ENCODE measurements at regions not wholly inside any gene's neighbourhood (a gene's known extent, or its start where the extent isn't known, plus 50 kb on each side); places are given as distances from the start of the nearest gene placed in this dataset.

DNA sequence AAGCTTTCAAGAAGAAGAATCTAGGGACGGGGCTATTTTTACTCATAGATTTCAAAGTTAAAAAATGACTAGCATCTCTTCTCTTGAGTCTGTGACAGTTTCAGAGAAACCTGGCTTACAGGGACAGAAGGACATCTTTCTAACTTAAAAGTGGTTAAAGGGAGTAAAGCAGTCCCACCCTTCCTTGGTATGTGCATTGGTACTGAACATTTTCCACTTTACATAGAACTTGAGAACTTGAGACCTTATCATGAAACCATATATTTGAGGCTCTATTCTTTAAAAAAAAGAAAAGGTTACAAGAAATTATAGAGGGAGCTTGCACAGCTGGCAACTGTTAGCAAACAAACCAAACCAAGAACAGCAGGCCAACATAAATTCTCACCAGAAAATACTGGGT, 73.4 kb upstream of the GAREM1 start:
- TF ChIP-seq CREB1 (CRISPR knock-in tag; IDR thresholded peaks at IDR 0.05; ENCODE audit: low read depth) (no peak), EZH2 (IDR thresholded peaks at IDR 0.05; ENCODE audit: low read depth, unreplicated experiment) (no peak), NANOG (IDR thresholded peaks at IDR 0.05; ENCODE audit: borderline replicate concordance) (no peak), POLR2AphosphoS5 (IDR thresholded peaks at IDR 0.05; ENCODE audit: low read depth) (no peak), EZH2phosphoT487 (IDR thresholded peaks at IDR 0.05; ENCODE audit: unreplicated experiment) (no peak)
- TF ChIP-seq, protein P1, sequence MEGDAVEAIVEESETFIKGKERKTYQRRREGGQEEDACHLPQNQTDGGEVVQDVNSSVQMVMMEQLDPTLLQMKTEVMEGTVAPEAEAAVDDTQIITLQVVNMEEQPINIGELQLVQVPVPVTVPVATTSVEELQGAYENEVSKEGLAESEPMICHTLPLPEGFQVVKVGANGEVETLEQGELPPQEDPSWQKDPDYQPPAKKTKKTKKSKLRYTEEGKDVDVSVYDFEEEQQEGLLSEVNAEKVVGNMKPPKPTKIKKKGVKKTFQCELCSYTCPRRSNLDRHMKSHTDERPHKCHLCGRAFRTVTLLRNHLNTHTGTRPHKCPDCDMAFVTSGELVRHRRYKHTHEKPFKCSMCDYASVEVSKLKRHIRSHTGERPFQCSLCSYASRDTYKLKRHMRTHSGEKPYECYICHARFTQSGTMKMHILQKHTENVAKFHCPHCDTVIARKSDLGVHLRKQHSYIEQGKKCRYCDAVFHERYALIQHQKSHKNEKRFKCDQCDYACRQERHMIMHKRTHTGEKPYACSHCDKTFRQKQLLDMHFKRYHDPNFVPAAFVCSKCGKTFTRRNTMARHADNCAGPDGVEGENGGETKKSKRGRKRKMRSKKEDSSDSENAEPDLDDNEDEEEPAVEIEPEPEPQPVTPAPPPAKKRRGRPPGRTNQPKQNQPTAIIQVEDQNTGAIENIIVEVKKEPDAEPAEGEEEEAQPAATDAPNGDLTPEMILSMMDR (conservative IDR thresholded peaks at IDR 0.05; ENCODE audit: low read depth in 2 of 2): no peak

Data from GM23338 (cell line).